ENCODE measurements at regions not wholly inside any gene's neighbourhood (a gene's known extent, or its start where the extent isn't known, plus 50 kb on each side); places are given as distances from the start of the nearest gene placed in this dataset.

- POLR2A ChIA-PET: no interaction called here
- no peak overlapping the region for H3K27ac ChIP-seq (ENCODE audit: extremely low read depth, low read depth, low read length)
- FAIRE-seq (no peak), ATAC-seq (no peak), DNase-seq (ENCODE audit: extremely low read depth in 1 of 4, low spot score in 3 of 4) (no peak)
- H3K4me3 ChIP-seq: no peak overlapping the region
- no peaks in the 10 kb centered on the region for H3K9me3 ChIP-seq (replicated peaks; ENCODE audit: control insufficient read depth, insufficient read depth, low read depth, low read length)
- H3K9ac ChIP-seq (ENCODE audit: insufficient read depth in 1 of 2, low read depth in 2 of 2, low read length in 2 of 2): no peak overlapping the region
- no peaks in the 10 kb centered on the region for H3K79me2 ChIP-seq (ENCODE audit: control insufficient read depth, insufficient read depth, low read length)
- BruUV-seq (replicated peaks): no TSS peak
- CTCF ChIA-PET (ENCODE audit: low intra/inter-chr PET ratio): no interaction called here
- H3K4me1 ChIP-seq (replicated peaks in 1 of 2; ENCODE audit: control insufficient read depth in 2 of 2, insufficient read depth in 2 of 2, low read length in 2 of 2): no peaks in the 10 kb centered on the region
- 0% methylated on average over 8 of the region's 8 CpGs for WGBS (ENCODE audit: insufficient coverage, low coverage, missing lambda C conversion rate)
- no peak overlapping the region for H2AFZ ChIP-seq (ENCODE audit: low read depth, low read length)
- no peaks in the 10 kb centered on the region for H4K20me1 ChIP-seq (replicated peaks; ENCODE audit: control insufficient read depth, insufficient read depth, low read length)
- H3K4me2 ChIP-seq (ENCODE audit: insufficient read depth, low read length): no peak overlapping the region
- TF ChIP-seq HBP1 (CRISPR knock-in tag; IDR thresholded peaks at IDR 0.05) (no peak), ZNF431 (CRISPR knock-in tag; IDR thresholded peaks at IDR 0.05) (no peak), ARID2 (IDR thresholded peaks at IDR 0.05) (no peak), FOXJ3 (CRISPR knock-in tag; IDR thresholded peaks at IDR 0.05) (no peak), KLF13 (tag; IDR thresholded peaks at IDR 0.05; ENCODE audit: borderline replicate concordance, low read depth) (no peak), CHCHD3 (CRISPR knock-in tag; IDR thresholded peaks at IDR 0.05) (no peak), HDGF (IDR thresholded peaks at IDR 0.05) (no peak), CHAMP1 (IDR thresholded peaks at IDR 0.05) (no peak), IRF2 (CRISPR knock-in tag; IDR thresholded peaks at IDR 0.05) (no peak), TSC22D4 (tag; IDR thresholded peaks at IDR 0.05) (no peak), ZNF668 (CRISPR knock-in tag; IDR thresholded peaks at IDR 0.05) (no peak), C11orf30 (IDR thresholded peaks at IDR 0.05; ENCODE audit: low read depth) (no peak), ZNF696 (CRISPR knock-in tag; conservative IDR thresholded peaks at IDR 0.05) (no peak)
- H3K27me3 ChIP-seq (ENCODE audit: control insufficient read depth in 2 of 2, insufficient read depth in 2 of 2, low read length in 2 of 2): no peaks in the 10 kb centered on the region
- no peaks in the 10 kb centered on the region for H3K36me3 ChIP-seq (ENCODE audit: control insufficient read depth, insufficient read depth, low read length)
- in situ Hi-C loops (cut with MboI): no loop called here
- H3K9me1 ChIP-seq (ENCODE audit: control insufficient read depth, insufficient read depth, low read length): no peaks in the 10 kb centered on the region
- intact Hi-C loops (cut with micrococcal nuclease): no loop called here
These were observed 110.6 kb downstream of the BMP4 start for GRCh38 chr14:53845813-53846693.
